HEK293 (cell line): ENCODE measurements at regions not wholly inside any gene's neighbourhood (a gene's known extent, or its start where the extent isn't known, plus 50 kb on each side); places are given as distances from the start of the nearest gene placed in this dataset.
A peak's percentile ranks its signal among the peaks of the same experiment; 100 is the strongest.

Source experiments
- CTCF ChIA-PET: fragments of 350-600 bp; formaldehyde crosslinking; extraction: SDS; loops from one replicate; lab custom pipeline; 2021; ENCODE audit warnings: antibody characterized with exemption; lab: Yijun Ruan, JAX
- POLR2A ChIA-PET: fragments of 300-600 bp; formaldehyde crosslinking; extraction: SDS; loops from one replicate; lab custom pipeline; 2020; ENCODE audit warnings: antibody characterized with exemption, inconsistent platforms; lab: Yijun Ruan, JAX
- H3K27ac ChIP-seq: fragments of 200-500 bp; sonication (Bioruptor generic); 2 replicates; pipeline ENCODE4 v1.5.1; 2014; ENCODE audit warnings: low read depth, low read length, control low read depth, inconsistent platforms; ENCODE audit errors: extremely low read depth
- H3K36me3 ChIP-seq, 2 experiments: fragments of 200-500 bp in 1 of 2; sonication (Bioruptor generic) in 1 of 2; 1 replicate in 1 of 2; 2 replicates in 1 of 2; pipeline ENCODE4 v1.5.1; 2014 to 2017; ENCODE audit warnings: inconsistent platforms in 2 of 2, low read length in 2 of 2; ENCODE audit not compliant: control insufficient read depth in 2 of 2, insufficient read depth in 1 of 2
- H3K4me1 ChIP-seq: fragments of 200-500 bp; sonication (Bioruptor generic); 2 replicates; pipeline ENCODE4 v1.5.1; 2014; ENCODE audit warnings: mild to moderate bottlenecking, low read length, inconsistent platforms; ENCODE audit not compliant: control insufficient read depth, insufficient read depth
- H3K4me3 ChIP-seq: 2 replicates; pipeline ENCODE4 v1.5.1; 2011; ENCODE audit warnings: low read depth, mild to moderate bottlenecking, control low read depth, low read length, moderate library complexity
- H3K9me3 ChIP-seq: fragments of 200-500 bp; sonication (Bioruptor generic); 2 replicates; pipeline ENCODE4 v1.5.1; 2014; ENCODE audit warnings: low read depth, low read length, inconsistent platforms; ENCODE audit not compliant: control insufficient read depth, insufficient read depth
- GLIS1 ChIP-seq: fragments of 450-650 bp; formaldehyde crosslinking; IDR thresholded peaks from 2 replicates; pipeline ENCODE4 v1.5.1; 2016; ENCODE audit warnings: missing biosample characterization, missing genetic modification characterization
- INSM2 ChIP-seq: fragments of 450-650 bp; formaldehyde crosslinking; IDR thresholded peaks from 2 replicates; pipeline ENCODE4 v1.5.1; 2016; ENCODE audit warnings: missing biosample characterization, missing genetic modification characterization
- MEIS1 ChIP-seq: sonication (generic); formaldehyde crosslinking; IDR thresholded peaks from 2 replicates; pipeline ENCODE4 v1.8.1; 2022; ENCODE audit warnings: missing genetic modification reagents, mild to moderate bottlenecking, borderline replicate concordance
- MYNN ChIP-seq: fragments of 450-650 bp; formaldehyde crosslinking; IDR thresholded peaks from 2 replicates; pipeline ENCODE4 v1.5.1; 2016; ENCODE audit warnings: missing biosample characterization, missing genetic modification characterization, borderline replicate concordance
- PATZ1 ChIP-seq: fragments of 450-650 bp; formaldehyde crosslinking; IDR thresholded peaks from 2 replicates; pipeline ENCODE4 v1.5.1; 2016; ENCODE audit warnings: missing biosample characterization, missing genetic modification characterization
- ZBTB21 ChIP-seq: fragments of 450-650 bp; formaldehyde crosslinking; IDR thresholded peaks from 2 replicates; pipeline ENCODE4 v1.5.1; 2017; ENCODE audit warnings: missing biosample characterization, missing genetic modification characterization
- ZNF280D ChIP-seq: fragments of 450-650 bp; formaldehyde crosslinking; IDR thresholded peaks from 2 replicates; pipeline ENCODE4 v1.5.1; 2016; ENCODE audit warnings: missing biosample characterization, missing genetic modification characterization
- ZNF311 ChIP-seq: fragments of 450-650 bp; formaldehyde crosslinking; IDR thresholded peaks from 2 replicates; pipeline ENCODE4 v1.5.1; 2017; ENCODE audit warnings: missing biosample characterization, missing genetic modification characterization, borderline replicate concordance
- ZNF518A ChIP-seq: fragments of 450-650 bp; formaldehyde crosslinking; conservative IDR thresholded peaks from 2 replicates; pipeline ENCODE4 v1.5.1; 2016; ENCODE audit warnings: low read depth, missing biosample characterization, missing genetic modification characterization
- ZNF530 ChIP-seq: fragments of 450-650 bp; formaldehyde crosslinking; IDR thresholded peaks from 2 replicates; pipeline ENCODE4 v1.5.1; 2016; ENCODE audit warnings: low read depth, missing biosample characterization, missing genetic modification characterization

- TF ChIP-seq INSM2 (tag by site-specific recombination), result no peak
- no peak for TF ChIP-seq ZBTB21
- TF ChIP-seq ZNF311 (tag by site-specific recombination), result no peak
- no peak for TF ChIP-seq PATZ1 (tag by site-specific recombination)
- TF ChIP-seq ZNF280D (tag by site-specific recombination), result no peak
- CTCF ChIA-PET, result no interaction called here
- no peaks in the 10 kb centered on the region for H3K36me3 ChIP-seq
- H3K4me1 ChIP-seq, result no peaks in the 10 kb centered on the region
- no peak overlapping the region for H3K27ac ChIP-seq
- no peaks in the 10 kb centered on the region for H3K9me3 ChIP-seq
- no peak overlapping the region for H3K4me3 ChIP-seq
- POLR2A ChIA-PET, result no interaction called here
These were observed 366.0 kb downstream of the CMPK2 start for GRCh38 chr2:6499691-6500090.

- ChIA-PET POLR2A (no interaction called here), CTCF (no interaction called here)
These were observed 359.3 kb downstream of the CMPK2 start for GRCh38 chr2:6506361-6506794.

More at GRCh38 chr2:6506361-6506794, 359.3 kb downstream of the CMPK2 start:
- no peaks in the 10 kb centered on the region for H3K4me1 ChIP-seq
- no peaks in the 10 kb centered on the region for H3K9me3 ChIP-seq
- no peak overlapping the region for H3K27ac ChIP-seq
- H3K4me3 ChIP-seq, result no peak overlapping the region
- no peak for TF ChIP-seq ZNF518A
- TF ChIP-seq GLIS1, result no peak
- TF ChIP-seq MEIS1 (CRISPR knock-in tag), result peak; percentile 87
- no peak for TF ChIP-seq MYNN (tag by site-specific recombination)
- TF ChIP-seq ZNF530 (tag by site-specific recombination), result no peak
- no peaks in the 10 kb centered on the region for H3K36me3 ChIP-seq
